Gastroesophageal sphincter (tissue), 4 donors: ENCODE measurements at regions not wholly inside any gene's neighbourhood (a gene's known extent, or its start where the extent isn't known, plus 50 kb on each side); places are given as distances from the start of the nearest gene placed in this dataset.

Experiments
- ATAC-seq: fragments of 150-250 bp; one replicate; pipeline ENCODE4 v1.9.1; 2016; ENCODE audit warnings: mild to moderate bottlenecking, moderate library complexity
- H3K27ac ChIP-seq, 4 donors: fragments of 200-600 bp; sonication (generic) in 3 of 4; 1 replicate in 3 of 4; 2 replicates in 1 of 4; pipeline ENCODE4 v1.5.1; 2016 to 2019
- H3K27me3 ChIP-seq: fragments of 200-600 bp; sonication (generic); one replicate; pipeline ENCODE4 v1.5.1; 2019
- H3K36me3 ChIP-seq, 2 donors: fragments of 200-600 bp; sonication (generic); one replicate each; pipeline ENCODE4 v1.5.1; 2019; ENCODE audit warnings: control low read depth in 1 of 2
- H3K4me1 ChIP-seq, 3 donors: fragments of 200-600 bp; sonication (generic); 1 replicate in 2 of 3; 2 replicates in 1 of 3; pipeline ENCODE4 v1.5.1; 2016 to 2019; ENCODE audit warnings: control low read depth in 2 of 3
- H3K4me3 ChIP-seq, 2 donors: fragments of 200-600 bp; sonication (generic); one replicate each; pipeline ENCODE4 v1.5.1; 2019; ENCODE audit warnings: mild to moderate bottlenecking in 1 of 2, moderate library complexity in 1 of 2
- H3K9me3 ChIP-seq, 3 donors: fragments of 200-600 bp; sonication (generic); one replicate each; pipeline ENCODE4 v1.5.1; 2017 to 2019; ENCODE audit warnings: control low read depth in 2 of 3
- EP300 ChIP-seq: sonication (generic); formaldehyde crosslinking; IDR thresholded peaks from one replicate; pipeline ENCODE4 v1.6.1; 2017; ENCODE audit warnings: antibody characterized with exemption, mild to moderate bottlenecking
- POLR2A ChIP-seq, 2 donors: fragments of 450-650 bp; IDR thresholded peaks; one replicate each; pipeline ENCODE4 v1.6.1; 2017; ENCODE audit warnings: antibody characterized with exemption in 2 of 2, mild to moderate bottlenecking in 2 of 2, moderate library complexity in 1 of 2
- POLR2AphosphoS5 ChIP-seq: sonication (generic); formaldehyde crosslinking; IDR thresholded peaks from one replicate; pipeline ENCODE4 v1.6.1; 2017; ENCODE audit warnings: antibody characterized with exemption
- WGBS, 2 donors: methylation state at CpG; one replicate each; pipeline ENCODE4 v1.1.5; 2018; ENCODE audit warnings: low coverage in 1 of 2; 5-methylcytosine and 5-hydroxymethylcytosine counted together
- TF ChIP-seq, protein P1 (sequence below), 4 experiments: fragments of 200-600 bp in 2 of 4; fragments of 450-650 bp in 2 of 4; sonication (generic) in 1 of 4; IDR thresholded peaks; one replicate each; pipeline ENCODE4 v1.5.1; 2017 to 2019; ENCODE audit warnings: antibody characterized with exemption in 4 of 4, mild to moderate bottlenecking in 2 of 4, moderate library complexity in 2 of 4

DNA sequence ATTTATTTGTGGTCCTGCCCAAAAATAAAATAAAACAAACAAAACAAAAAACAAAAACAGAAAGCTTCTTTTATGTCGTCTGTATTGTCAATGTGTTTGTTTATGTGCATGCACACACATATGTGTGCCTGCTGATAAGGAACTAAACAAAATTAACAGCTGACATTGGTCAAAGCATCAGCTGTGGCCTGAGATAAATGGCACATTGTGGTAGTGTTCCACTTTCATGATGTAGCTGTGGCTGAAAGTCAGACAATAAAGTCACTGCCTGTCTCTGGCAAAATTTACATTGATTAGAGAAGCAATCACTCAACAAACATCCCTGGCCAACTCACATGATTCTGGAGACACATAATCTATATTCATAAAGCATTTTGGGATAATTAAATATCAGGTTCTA lies 203.4 kb upstream of the PIK3C3 start:
- ATAC-seq: no peak
- no peaks in the 10 kb centered on the region for H3K4me1 ChIP-seq
- H3K27me3 ChIP-seq: no peaks in the 10 kb centered on the region
- H3K36me3 ChIP-seq: no peaks in the 10 kb centered on the region
- no peaks in the 10 kb centered on the region for H3K9me3 ChIP-seq
- no peak for TF ChIP-seq POLR2AphosphoS5
- no peak for TF ChIP-seq EP300
- no peak for TF ChIP-seq POLR2A (IDR thresholded peaks at IDR 0.05)
- TF ChIP-seq, protein P1, sequence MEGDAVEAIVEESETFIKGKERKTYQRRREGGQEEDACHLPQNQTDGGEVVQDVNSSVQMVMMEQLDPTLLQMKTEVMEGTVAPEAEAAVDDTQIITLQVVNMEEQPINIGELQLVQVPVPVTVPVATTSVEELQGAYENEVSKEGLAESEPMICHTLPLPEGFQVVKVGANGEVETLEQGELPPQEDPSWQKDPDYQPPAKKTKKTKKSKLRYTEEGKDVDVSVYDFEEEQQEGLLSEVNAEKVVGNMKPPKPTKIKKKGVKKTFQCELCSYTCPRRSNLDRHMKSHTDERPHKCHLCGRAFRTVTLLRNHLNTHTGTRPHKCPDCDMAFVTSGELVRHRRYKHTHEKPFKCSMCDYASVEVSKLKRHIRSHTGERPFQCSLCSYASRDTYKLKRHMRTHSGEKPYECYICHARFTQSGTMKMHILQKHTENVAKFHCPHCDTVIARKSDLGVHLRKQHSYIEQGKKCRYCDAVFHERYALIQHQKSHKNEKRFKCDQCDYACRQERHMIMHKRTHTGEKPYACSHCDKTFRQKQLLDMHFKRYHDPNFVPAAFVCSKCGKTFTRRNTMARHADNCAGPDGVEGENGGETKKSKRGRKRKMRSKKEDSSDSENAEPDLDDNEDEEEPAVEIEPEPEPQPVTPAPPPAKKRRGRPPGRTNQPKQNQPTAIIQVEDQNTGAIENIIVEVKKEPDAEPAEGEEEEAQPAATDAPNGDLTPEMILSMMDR (IDR thresholded peaks at IDR 0.05): no peak
- no peak overlapping the region for H3K27ac ChIP-seq
- 10 to 36% methylated on average over 1 of the region's 1 CpG for WGBS, 2 donors
- H3K4me3 ChIP-seq: no peak overlapping the region

DNA sequence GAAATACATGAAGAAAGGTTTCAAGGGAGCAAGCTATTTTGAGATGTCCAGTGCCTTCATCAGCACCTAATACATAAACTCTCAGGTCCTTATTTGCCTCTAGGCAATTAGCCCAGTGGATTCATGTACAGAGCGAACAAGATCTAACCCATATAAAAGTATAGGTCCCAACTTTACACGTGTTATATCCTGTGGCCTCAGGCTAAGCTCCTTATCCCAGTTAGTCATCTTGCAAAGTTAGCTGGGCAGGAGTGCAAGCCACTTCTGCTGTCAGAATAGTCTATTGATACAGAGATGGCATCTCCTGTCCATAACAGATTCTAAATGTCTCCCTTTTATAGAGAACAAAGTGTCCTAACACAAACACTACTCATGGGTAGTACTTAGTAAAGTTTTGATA lies 203.9 kb upstream of the PIK3C3 start:
- Histone ChIP-seq H3K4me3 (no peak overlapping the region), H3K36me3 (no peaks in the 10 kb centered on the region), H3K27ac (no peak overlapping the region), H3K27me3 (no peaks in the 10 kb centered on the region), H3K4me1 (no peaks in the 10 kb centered on the region), H3K9me3 (no peaks in the 10 kb centered on the region)
- 76 to 85% methylated on average over 2 of the region's 2 CpGs for WGBS, 2 donors
- TF ChIP-seq POLR2A (IDR thresholded peaks at IDR 0.05): no peak
- ATAC-seq: no peak

DNA sequence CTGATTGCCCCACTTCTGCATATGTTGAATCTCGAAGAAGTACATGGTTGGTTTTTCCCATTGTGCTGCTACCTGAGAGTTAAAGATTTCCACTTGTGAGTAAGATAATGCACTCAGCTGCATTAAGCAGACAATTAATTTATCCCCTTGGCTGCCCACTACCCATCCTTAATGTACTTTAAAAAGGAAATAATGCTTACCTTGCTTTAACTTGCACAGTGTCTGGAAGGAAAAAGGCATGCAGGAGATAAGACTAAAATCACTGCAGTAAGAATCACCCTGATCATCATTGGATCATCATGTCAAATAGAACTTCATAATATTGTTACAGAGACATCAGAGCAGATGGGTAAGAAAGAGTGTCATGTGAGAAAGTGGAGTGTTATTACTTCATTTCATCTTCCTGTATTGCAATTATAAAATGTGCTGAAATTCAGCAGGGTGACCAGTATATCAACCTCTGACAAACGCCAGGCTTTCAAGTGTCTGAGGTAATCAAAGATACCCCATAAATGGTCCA lies 207.3 kb upstream of the PIK3C3 start:
- ATAC-seq: no peak
- 75 to 88% methylated on average over 2 of the region's 2 CpGs for WGBS, 2 donors
- no peak overlapping the region for H3K27ac ChIP-seq

DNA sequence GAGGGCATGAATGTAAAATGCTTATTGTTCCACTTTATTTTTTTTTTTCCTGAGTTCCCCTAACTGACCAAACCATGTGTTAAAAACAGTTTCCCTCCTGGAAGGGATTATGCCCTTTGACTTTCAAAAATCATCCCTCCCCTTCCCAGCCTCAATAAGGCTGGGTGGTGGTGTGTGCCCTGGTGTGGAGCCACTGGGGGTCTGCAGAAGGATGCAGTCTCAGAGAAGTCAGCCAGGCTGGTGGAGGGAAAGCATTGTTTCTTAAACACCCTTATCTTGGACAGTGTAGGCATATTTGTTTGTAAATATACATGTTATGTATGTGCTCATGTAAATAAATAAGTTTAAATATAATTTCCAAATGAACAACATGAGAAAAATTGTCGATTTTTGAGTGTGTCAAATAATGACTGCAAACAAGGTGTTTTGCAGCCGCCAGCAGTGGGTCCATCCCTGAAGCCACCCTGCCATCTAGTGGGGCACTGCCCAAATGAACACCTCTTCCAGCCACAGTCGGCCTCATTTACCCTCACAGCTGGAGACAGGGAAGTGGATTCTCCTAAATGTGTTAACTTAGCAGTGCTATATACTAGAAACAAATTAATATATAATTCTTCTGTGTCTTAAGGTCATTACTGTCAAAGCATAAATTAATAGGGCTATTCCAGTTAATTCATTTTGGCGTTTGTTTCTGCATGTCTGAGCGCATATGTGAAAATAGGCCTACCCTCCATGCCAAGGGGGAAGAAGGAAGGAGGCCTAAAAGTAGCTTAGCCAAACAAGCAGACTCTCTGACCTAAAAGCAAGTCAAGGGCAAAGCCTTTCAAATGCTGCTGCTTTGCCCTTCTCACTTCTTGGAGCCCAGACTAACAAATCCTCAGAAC lies 209.6 kb upstream of the PIK3C3 start:
- Histone ChIP-seq H3K36me3 (no peaks in the 10 kb centered on the region), H3K27me3 (peaks cover 9% of the 10 kb centered on the region), H3K27ac (no peak overlapping the region), H3K9me3 (no peaks in the 10 kb centered on the region), H3K4me1 (no peaks in the 10 kb centered on the region), H3K4me3 (no peak overlapping the region)
- TF ChIP-seq, protein P1 (IDR thresholded peaks at IDR 0.05): no peak
- TF ChIP-seq POLR2AphosphoS5 (no peak), EP300 (no peak), POLR2A (IDR thresholded peaks at IDR 0.05) (no peak)
- ATAC-seq: no peak
- WGBS, 2 donors: 37 to 39% methylated on average over 5 of the region's 5 CpGs

More for the DNA sequence above, 207.3 kb upstream of the PIK3C3 start:
- Histone ChIP-seq H3K4me1 (no peaks in the 10 kb centered on the region), H3K9me3 (no peaks in the 10 kb centered on the region), H3K36me3 (no peaks in the 10 kb centered on the region), H3K4me3 (no peak overlapping the region), H3K27me3 (peaks cover 5% of the 10 kb centered on the region)
- no peak for TF ChIP-seq POLR2A (IDR thresholded peaks at IDR 0.05)
- TF ChIP-seq EP300: no peak
- no peak for TF ChIP-seq POLR2AphosphoS5
- TF ChIP-seq, protein P1 (IDR thresholded peaks at IDR 0.05): no peak

DNA sequence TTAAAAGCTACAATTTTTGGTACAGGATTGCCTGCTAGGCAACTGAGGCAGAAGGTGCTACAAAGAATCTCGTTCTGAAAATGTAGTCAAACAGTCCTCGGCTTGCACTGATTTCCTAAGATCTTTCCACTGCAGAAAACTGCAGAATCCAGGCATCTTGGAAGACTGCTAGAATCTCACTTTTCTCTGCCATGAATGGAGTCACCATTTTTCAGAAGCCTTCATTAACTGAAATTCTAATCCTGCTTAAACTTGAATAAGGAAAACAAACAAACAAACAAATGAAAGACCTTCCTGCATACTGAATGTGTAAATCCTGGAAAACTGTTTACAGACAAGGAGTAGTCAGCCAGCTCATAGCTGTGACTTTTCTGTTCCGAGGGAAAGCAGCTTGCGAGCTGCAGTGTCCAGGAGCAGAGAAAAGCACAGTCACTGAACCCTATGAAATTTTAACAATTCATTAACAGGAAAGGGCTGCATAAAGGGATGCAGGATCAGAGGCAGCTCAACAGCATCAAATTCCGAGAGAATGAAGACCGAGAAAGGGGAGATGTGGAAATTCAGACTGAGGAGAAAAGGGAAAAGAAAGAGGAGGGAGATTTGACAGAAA lies 210.5 kb upstream of the PIK3C3 start:
- WGBS, 2 donors: 27 to 28% methylated on average over 5 to 6 of the region's 6 CpGs
- Histone ChIP-seq H3K27me3 (peaks cover 9% of the 10 kb centered on the region), H3K27ac (no peak overlapping the region), H3K9me3 (no peaks in the 10 kb centered on the region), H3K4me1 (no peaks in the 10 kb centered on the region), H3K4me3 (no peak overlapping the region), H3K36me3 (no peaks in the 10 kb centered on the region)
- TF ChIP-seq EP300: no peak
- TF ChIP-seq, protein P1 (IDR thresholded peaks at IDR 0.05): no peak
- no peak for TF ChIP-seq POLR2A (IDR thresholded peaks at IDR 0.05)
- no peak for TF ChIP-seq POLR2AphosphoS5
- no peak for ATAC-seq
